Spleen (tissue), 7 donors: ENCODE measurements at regions not wholly inside any gene's neighbourhood (a gene's known extent, or its start where the extent isn't known, plus 50 kb on each side); places are given as distances from the start of the nearest gene placed in this dataset.

Experiments
- POLR2A ChIP-seq, 3 donors: fragments of 450-650 bp; IDR thresholded peaks; one replicate each; pipeline ENCODE4 v1.5.1; 2017; ENCODE audit warnings: antibody characterized with exemption in 3 of 3, mild to moderate bottlenecking in 1 of 3
- TF ChIP-seq, protein P1 (sequence below), 11 experiments: fragments of 200-600 bp in 7 of 11; fragments of 450-650 bp in 4 of 11; sonication (generic) in 4 of 11; IDR thresholded peaks in 8 of 11; conservative IDR thresholded peaks in 3 of 11; 1 replicate in 7 of 11; 2 replicates in 4 of 11; pipeline versions ENCODE4 v1.4.0 to v1.8.0; 2016 to 2021; ENCODE audit warnings: antibody characterized with exemption in 11 of 11, inconsistent platforms in 4 of 11, mild to moderate bottlenecking in 1 of 11
- donor health status: DM: no; HTN: no; CAD: no; lungs with moderate emphysema.
- donor health status: DM: no; HTN: no; CAD: no.
- donor health status: DM: no; HTN: no; CAD: no.

- TF ChIP-seq, protein P1, sequence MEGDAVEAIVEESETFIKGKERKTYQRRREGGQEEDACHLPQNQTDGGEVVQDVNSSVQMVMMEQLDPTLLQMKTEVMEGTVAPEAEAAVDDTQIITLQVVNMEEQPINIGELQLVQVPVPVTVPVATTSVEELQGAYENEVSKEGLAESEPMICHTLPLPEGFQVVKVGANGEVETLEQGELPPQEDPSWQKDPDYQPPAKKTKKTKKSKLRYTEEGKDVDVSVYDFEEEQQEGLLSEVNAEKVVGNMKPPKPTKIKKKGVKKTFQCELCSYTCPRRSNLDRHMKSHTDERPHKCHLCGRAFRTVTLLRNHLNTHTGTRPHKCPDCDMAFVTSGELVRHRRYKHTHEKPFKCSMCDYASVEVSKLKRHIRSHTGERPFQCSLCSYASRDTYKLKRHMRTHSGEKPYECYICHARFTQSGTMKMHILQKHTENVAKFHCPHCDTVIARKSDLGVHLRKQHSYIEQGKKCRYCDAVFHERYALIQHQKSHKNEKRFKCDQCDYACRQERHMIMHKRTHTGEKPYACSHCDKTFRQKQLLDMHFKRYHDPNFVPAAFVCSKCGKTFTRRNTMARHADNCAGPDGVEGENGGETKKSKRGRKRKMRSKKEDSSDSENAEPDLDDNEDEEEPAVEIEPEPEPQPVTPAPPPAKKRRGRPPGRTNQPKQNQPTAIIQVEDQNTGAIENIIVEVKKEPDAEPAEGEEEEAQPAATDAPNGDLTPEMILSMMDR (IDR thresholded peaks at IDR 0.05 in 8 of 11, conservative IDR thresholded peaks at IDR 0.05 in 3 of 11), result no peak
- TF ChIP-seq POLR2A (IDR thresholded peaks at IDR 0.05), result no peak
Measured at GRCh38 chr1:98550076-98550475, 111.4 kb upstream of the SNX7 start.
